ENCODE measurements at regions not wholly inside any gene's neighbourhood (a gene's known extent, or its start where the extent isn't known, plus 50 kb on each side); places are given as distances from the start of the nearest gene placed in this dataset.

- TF ChIP-seq SUZ12 (IDR thresholded peaks at IDR 0.05; ENCODE audit: low read length): no peak
- no peak for TF ChIP-seq TAF1 (IDR thresholded peaks at IDR 0.05; ENCODE audit: low read depth, low read length)
- TF ChIP-seq, protein P1, sequence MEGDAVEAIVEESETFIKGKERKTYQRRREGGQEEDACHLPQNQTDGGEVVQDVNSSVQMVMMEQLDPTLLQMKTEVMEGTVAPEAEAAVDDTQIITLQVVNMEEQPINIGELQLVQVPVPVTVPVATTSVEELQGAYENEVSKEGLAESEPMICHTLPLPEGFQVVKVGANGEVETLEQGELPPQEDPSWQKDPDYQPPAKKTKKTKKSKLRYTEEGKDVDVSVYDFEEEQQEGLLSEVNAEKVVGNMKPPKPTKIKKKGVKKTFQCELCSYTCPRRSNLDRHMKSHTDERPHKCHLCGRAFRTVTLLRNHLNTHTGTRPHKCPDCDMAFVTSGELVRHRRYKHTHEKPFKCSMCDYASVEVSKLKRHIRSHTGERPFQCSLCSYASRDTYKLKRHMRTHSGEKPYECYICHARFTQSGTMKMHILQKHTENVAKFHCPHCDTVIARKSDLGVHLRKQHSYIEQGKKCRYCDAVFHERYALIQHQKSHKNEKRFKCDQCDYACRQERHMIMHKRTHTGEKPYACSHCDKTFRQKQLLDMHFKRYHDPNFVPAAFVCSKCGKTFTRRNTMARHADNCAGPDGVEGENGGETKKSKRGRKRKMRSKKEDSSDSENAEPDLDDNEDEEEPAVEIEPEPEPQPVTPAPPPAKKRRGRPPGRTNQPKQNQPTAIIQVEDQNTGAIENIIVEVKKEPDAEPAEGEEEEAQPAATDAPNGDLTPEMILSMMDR (IDR thresholded peaks at IDR 0.05; ENCODE audit: control extremely low read depth in 1 of 3, insufficient read depth in 1 of 3, low read depth in 1 of 3, low read length in 3 of 3): no peak
- no peak for TF ChIP-seq CTBP2 (IDR thresholded peaks at IDR 0.05; ENCODE audit: borderline replicate concordance, insufficient read depth, insufficient read length, low read length)
- no peak for TF ChIP-seq CHD1 (IDR thresholded peaks at IDR 0.05; ENCODE audit: low read depth, low read length)
- no peak for TF ChIP-seq RAD21 (IDR thresholded peaks at IDR 0.05 in 1 of 2, conservative IDR thresholded peaks at IDR 0.05 in 1 of 2; ENCODE audit: low read depth in 2 of 2, low read length in 2 of 2)
- TF ChIP-seq GABPA (IDR thresholded peaks at IDR 0.05; ENCODE audit: borderline replicate concordance, insufficient read depth, low read length): no peak
- no peak for TF ChIP-seq POLR2A (IDR thresholded peaks at IDR 0.05; ENCODE audit: control extremely low read depth in 1 of 2, low read depth in 2 of 2, low read length in 2 of 2)
- no peak for TF ChIP-seq POLR2AphosphoS5 (IDR thresholded peaks at IDR 0.05; ENCODE audit: low read depth, low read length)
Measured at GRCh38 chr13:30364133-30364532, 56.8 kb upstream of the KATNAL1 start.

Measured in H1 (cell line).